ENCODE measurements at regions not wholly inside any gene's neighbourhood (a gene's known extent, or its start where the extent isn't known, plus 50 kb on each side); places are given as distances from the start of the nearest gene placed in this dataset.

GRCh38 chr2:137857881-137858280, 106.4 kb upstream of the HNMT start:
- no peak overlapping the region for H3K18ac ChIP-seq (ENCODE audit: low read depth, low read length)
- H3K9ac ChIP-seq (ENCODE audit: low read depth, low read length) = no peak overlapping the region
- H3K4me2 ChIP-seq (ENCODE audit: low read depth, low read length) = no peak overlapping the region
- H3K79me1 ChIP-seq (ENCODE audit: low read depth in 1 of 2, low read length in 2 of 2) = no peaks in the 10 kb centered on the region
- dilution Hi-C loops (cut with HindIII; ENCODE audit: low sequenced_read_pairs, unreplicated experiment) = no loop called here
- H2BK15ac ChIP-seq (ENCODE audit: low read depth, low read length) = no peak overlapping the region
- in situ Hi-C loops (cut with MboI; ENCODE audit: low sequenced_read_pairs) = no loop called here
- H2BK20ac ChIP-seq (ENCODE audit: low read depth, low read length) = no peak overlapping the region
- H3K4me3 ChIP-seq (ENCODE audit: insufficient read depth, low read depth, low read length) = no peak overlapping the region
- H4K5ac ChIP-seq (ENCODE audit: low read depth, low read length) = no peak overlapping the region
- H3K36me3 ChIP-seq (ENCODE audit: control insufficient read depth, insufficient read depth, low read length) = no peaks in the 10 kb centered on the region
- H2AFZ ChIP-seq (replicated peaks; ENCODE audit: low read length, poor library complexity) = no peak overlapping the region
- intact Hi-C loops (cut with micrococcal nuclease) = no loop called here
- no peak overlapping the region for H3K4ac ChIP-seq (ENCODE audit: low read depth, low read length)
- no peaks in the 10 kb centered on the region for H3K27me3 ChIP-seq (ENCODE audit: control insufficient read depth, insufficient read depth, low read length)
- H3K9me3 ChIP-seq (ENCODE audit: control insufficient read depth, insufficient read depth, low read length) = no peaks in the 10 kb centered on the region
- no peak overlapping the region for H4K91ac ChIP-seq (ENCODE audit: insufficient read depth, low read depth, low read length)
- H3K9me1 ChIP-seq (ENCODE audit: insufficient read depth, low read length) = no peaks in the 10 kb centered on the region
- no peak for TF ChIP-seq MXI1 (IDR thresholded peaks at IDR 0.05; ENCODE audit: borderline replicate concordance, low read depth, low read length)
- TF ChIP-seq RCOR1 (IDR thresholded peaks at IDR 0.05; ENCODE audit: insufficient replicate concordance, low read length) = no peak
- TF ChIP-seq, protein P1, sequence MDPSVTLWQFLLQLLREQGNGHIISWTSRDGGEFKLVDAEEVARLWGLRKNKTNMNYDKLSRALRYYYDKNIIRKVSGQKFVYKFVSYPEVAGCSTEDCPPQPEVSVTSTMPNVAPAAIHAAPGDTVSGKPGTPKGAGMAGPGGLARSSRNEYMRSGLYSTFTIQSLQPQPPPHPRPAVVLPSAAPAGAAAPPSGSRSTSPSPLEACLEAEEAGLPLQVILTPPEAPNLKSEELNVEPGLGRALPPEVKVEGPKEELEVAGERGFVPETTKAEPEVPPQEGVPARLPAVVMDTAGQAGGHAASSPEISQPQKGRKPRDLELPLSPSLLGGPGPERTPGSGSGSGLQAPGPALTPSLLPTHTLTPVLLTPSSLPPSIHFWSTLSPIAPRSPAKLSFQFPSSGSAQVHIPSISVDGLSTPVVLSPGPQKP (IDR thresholded peaks at IDR 0.05; ENCODE audit: borderline replicate concordance, low read depth, low read length) = no peak
- no peak for TF ChIP-seq USF2 (IDR thresholded peaks at IDR 0.05; ENCODE audit: low read depth, low read length)
- no peak for TF ChIP-seq CTCF (conservative IDR thresholded peaks at IDR 0.05; ENCODE audit: low read depth, low read length)
- H2BK5ac ChIP-seq (ENCODE audit: low read depth, low read length, poor library complexity, severe bottlenecking) = no peak overlapping the region
- no peak overlapping the region for H2AK9ac ChIP-seq (replicated peaks; ENCODE audit: low read depth, low read length, poor library complexity)
- no peak overlapping the region for H3K14ac ChIP-seq (replicated peaks; ENCODE audit: low read depth, low read length)
- no peak overlapping the region for H2AK5ac ChIP-seq (ENCODE audit: low read depth, low read length)
- ATAC-seq (ENCODE audit: low read depth) (no peak), DNase-seq (no peak)
- no peaks in the 10 kb centered on the region for H3K4me1 ChIP-seq (ENCODE audit: control insufficient read depth, insufficient read depth, low read length)
- CTCF ChIA-PET = no interaction called here
- H3K27ac ChIP-seq (ENCODE audit: insufficient read depth, low read length) = no peak overlapping the region
- H3K56ac ChIP-seq (ENCODE audit: extremely low read depth, insufficient read depth, low read length) = no peak overlapping the region
- no peak overlapping the region for H3K23ac ChIP-seq (ENCODE audit: low read depth, low read length)
- no CpG with 5 or more reads among the region's 3 CpGs for WGBS, 2 experiments (ENCODE audit: extremely low coverage in 2 of 2, insufficient read length in 1 of 2)
- no peak overlapping the region for H4K8ac ChIP-seq (ENCODE audit: low read depth in 2 of 2, low read length in 2 of 2)
- H2BK120ac ChIP-seq (ENCODE audit: low read depth, low read length) = no peak overlapping the region
- POLR2A ChIA-PET (ENCODE audit: unreplicated experiment) = no interaction called here
- no peaks in the 10 kb centered on the region for H4K20me1 ChIP-seq (ENCODE audit: insufficient read depth, low read length)
- no TSS peak for BruUV-seq (replicated peaks)

Data from IMR-90 (cell line).